HG03442 (cell line): ENCODE measurements at regions not wholly inside any gene's neighbourhood (a gene's known extent, or its start where the extent isn't known, plus 50 kb on each side); places are given as distances from the start of the nearest gene placed in this dataset.
"Not testable (repeated sequence)": the region's sequence is repeated elsewhere in the genome, so short reads cannot be mapped to it uniquely, and the experiment has no call there.

Experiments
- ATAC-seq: cut with Tn5 transposase; IDR thresholded peaks from one replicate; pipeline ENCODE4 v1.9.1; 2021; ENCODE audit warnings: mild to moderate bottlenecking, moderate library complexity; ENCODE audit not compliant: unreplicated experiment

DNA sequence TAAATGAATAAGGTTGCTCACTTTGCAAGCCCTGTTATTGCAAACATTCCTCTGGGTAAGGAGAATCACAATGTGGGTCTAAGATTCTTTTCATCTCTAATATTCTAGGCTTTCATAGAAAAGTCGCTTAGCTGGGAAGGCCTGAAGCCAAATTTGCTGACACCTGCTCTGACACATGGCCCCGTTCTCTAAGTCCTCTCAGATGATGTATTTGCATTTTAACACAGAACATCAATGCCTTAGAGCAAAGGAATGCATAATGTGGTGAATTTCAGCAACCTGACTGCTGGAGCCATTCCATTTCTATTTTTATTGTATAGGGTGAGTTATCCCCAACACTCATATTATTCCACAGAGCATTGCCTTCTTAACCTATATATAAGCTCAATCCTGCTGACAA, 682.1 kb upstream of the NRP1 start:
- ATAC-seq, result no peak

DNA sequence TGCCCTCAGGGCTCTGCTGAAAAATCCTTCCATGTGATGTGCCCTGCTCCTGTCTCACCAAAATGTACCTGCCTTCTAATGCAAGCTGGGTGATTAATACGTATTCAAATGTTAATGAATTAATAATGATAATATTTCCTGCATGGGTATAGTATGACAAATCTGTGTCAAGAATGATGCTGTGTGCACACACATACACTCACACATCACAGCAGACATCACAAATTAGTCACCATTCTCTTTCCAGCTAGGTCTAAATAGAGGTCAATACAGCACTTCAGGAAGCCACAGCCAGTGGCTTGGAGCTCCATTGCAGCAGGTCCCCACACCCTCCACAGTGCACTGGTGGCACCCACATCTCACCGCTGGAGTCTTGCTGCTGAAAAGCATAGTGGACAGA, 681.2 kb upstream of the NRP1 start:
- no peak for ATAC-seq

DNA sequence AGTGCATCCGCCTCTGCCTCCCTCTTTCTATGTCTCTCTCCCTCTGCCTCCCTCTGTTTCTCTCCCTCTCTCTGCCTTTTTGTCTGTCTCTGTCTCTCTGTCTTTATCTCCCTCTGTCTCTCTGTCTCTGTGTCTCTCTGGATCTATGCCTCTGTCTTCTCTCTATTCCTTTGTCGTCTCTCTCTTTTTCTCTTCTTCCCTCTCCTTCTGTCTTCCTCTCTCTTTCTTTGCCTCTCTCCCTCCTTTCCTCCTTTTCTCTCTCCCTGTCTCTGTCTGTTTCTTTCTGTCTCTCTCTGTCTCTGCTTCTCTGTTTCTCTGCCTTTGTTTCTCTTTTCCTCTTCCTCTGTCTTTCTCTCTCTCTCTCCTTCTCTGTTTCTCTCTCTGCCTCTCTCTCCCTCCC, 678.8 kb upstream of the NRP1 start:
- ATAC-seq, result no peak

DNA sequence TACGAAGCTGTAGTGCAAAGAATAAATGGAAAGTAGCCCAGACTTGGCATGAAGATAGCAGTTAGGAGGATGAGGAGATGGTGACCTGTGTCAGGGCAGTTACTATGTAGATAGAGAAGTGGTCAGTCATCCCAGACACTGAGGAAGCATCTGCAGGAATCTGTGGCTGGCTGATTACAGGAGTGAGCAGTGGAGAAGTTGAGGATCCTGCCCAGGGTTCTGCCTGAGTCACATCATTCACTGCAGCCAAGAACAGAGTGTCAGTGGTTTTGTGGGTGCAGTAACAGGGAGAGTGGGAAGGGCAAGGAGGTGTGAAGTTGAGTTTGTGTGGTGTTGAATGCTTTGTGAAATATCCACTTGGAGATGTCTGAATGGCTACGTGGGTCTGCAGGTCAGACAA, 676.4 kb upstream of the NRP1 start:
- no peak for ATAC-seq

DNA sequence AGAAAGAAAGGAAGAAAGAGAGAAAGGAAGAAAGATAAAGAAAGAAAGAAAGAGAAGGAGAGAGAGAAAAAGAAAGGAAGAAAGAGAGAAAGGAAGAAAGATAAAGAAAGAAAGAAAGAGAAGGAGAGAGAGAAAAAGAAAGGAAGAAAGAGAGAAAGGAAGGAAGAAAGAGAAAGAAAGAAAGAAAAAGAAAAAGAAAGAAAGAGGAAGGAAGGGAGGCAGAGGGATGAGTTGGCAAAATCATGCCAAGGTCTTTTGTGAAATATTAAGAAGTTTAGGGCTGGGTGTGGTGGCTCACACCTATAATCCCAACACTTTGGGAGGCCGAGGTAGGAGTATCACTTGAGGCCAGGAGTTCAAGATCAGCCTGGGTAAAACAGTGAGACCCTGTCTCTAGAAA, 675.8 kb upstream of the NRP1 start:
- ATAC-seq, result not testable (repeated sequence)

DNA sequence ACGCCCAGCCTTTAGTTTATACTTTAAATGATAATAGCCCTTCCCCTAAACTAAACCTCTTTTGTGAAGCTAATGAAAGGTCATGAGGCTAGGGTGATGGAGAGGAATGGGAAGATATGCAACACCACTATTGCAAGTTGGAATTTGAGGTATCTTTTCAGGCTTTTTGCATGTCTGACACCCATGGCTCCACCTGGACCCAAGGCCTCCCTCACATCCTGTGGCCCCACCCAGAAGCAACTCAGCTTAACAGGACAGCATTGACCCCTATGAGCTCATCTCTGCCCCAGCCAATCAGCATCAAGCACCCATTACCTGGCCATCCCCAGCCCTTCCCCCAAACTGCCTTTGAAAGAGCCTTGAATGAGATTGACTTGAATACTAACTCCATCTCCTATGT, 674.2 kb upstream of the NRP1 start:
- no peak for ATAC-seq

DNA sequence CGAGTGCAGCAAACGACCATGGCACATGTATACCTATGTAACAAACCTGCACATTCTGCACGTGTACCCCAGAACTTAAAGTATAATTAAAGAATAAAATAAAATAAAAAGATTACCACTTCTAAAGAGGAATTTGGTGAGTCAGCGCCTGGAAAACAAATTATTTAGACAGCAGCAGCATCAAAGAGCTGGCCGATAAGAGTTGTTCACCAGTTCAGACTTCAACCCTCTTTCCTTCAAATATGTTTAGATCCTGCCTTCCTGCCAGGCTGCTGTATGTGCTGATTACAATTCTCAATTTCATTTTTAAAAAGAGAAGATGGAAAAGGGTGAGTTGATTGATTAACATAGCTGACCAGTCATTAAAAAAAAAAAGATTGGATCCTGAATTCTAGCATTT, 672.0 kb upstream of the NRP1 start:
- no peak for ATAC-seq

DNA sequence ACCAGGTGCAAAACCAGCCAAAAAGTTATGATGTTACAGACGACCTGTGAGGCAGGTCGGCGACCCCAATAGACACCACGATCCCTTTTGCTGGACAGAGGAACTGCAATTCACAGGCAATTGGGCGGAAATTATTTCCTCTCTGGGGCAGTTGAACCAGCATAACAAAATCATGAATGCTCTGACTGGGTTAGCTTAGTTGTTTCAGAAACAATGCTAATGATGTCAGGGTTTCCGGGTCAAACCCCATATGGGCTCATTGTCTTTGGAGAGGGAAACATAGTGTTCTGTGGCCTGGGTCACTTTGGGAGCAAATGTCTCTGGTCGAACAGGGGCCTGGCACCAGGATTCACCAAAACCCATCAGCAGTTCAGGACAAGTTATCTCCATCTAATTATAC, 669.1 kb upstream of the NRP1 start:
- ATAC-seq, result no peak

DNA sequence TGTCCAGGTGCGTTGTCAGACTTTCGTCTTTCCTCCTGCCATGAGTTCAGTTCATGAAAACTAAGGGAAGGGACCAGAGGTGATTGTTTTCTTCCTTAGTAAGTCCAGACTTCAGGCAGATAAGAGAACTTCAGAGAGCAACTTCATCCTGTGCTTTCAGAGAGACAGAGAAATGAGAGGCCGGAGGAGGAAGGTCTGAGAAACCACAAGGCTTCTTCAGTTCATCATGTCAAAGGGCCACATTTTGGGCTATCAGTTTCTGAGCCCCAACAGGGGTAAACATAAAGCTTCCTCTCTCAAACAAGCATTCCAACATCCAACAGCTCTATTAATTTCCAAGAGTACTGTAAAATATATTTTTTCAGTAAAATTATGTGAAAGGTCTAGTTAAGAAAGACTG, 668.4 kb upstream of the NRP1 start:
- ATAC-seq, result no peak

DNA sequence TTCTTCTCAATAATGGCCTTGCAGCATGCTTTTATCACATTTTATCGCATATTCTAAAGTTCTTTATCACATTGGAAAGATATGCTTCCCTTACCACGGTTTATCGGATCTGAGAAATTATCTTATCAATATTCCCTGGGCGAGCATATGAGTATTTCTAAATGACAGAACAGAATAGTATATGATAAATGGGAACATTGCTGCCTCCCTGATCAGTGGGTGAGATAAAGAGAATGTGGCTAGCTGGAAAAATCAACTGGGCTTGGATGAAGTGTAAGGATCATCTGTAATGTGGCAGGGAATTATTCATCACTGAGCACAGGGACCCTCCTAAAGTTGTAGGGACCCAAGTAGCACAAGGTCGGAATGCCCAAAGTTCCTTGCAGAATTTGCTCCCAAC, 667.4 kb upstream of the NRP1 start:
- no peak for ATAC-seq

DNA sequence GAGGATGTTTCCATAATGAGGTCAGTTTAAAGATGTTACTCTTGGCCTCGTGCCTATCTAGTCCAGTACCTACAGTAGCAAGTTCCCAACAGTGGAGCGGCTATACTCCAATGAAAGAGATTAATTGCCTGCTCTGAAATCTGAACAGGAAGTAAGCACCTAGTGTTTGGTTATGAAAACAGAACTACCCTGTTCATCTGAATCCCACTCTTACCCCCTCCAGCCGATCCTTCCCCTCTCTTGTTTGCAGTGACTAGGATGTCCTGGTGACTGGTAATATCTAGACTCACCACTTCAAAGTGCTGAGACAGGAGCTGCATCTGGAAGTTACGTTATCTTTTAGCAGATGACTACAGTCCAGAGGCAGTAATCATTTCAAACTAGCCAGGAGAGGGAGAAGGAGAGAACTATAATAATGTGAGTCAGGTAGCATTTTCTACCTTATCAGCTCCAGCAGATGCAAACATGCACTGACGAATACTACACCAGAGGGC, 666.7 kb upstream of the NRP1 start:
- no peak for ATAC-seq

DNA sequence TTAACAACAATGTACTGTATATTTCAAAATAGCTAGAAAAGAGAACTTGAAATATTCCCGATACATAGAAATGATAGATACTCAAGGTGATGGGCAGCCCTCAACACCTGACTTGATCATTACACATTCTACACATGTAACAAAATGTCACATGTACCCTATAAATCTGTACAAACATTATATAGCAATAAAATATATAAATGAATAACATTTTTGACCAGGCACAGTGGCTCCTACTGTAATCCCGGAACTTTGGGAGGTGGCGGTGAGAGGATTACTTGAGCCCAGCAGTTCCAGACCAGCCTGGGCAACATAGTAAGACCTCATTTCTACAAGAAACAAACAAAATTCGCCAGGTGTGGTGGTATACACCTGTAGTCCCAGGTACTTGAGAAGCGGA, 659.5 kb upstream of the NRP1 start:
- ATAC-seq, result no peak

DNA sequence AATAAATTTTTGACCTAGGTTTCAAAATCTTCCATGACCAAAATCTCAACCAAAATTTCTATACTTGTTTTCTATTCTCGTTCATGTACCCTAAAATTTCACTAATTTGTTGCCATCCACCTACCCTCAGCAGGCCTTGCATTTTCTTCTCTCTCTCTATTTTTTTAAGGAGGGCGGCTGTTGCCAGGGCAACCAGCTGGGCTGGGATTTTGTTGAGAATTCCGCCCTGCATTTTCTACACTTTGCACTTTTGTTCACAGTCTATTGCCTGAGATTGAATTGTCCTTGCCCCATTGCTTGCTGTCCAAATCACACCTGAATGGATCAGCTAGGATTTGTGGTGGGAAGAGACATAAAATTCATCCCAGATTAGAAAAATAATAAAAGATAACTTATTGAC, 657.5 kb upstream of the NRP1 start:
- ATAC-seq, result no peak

DNA sequence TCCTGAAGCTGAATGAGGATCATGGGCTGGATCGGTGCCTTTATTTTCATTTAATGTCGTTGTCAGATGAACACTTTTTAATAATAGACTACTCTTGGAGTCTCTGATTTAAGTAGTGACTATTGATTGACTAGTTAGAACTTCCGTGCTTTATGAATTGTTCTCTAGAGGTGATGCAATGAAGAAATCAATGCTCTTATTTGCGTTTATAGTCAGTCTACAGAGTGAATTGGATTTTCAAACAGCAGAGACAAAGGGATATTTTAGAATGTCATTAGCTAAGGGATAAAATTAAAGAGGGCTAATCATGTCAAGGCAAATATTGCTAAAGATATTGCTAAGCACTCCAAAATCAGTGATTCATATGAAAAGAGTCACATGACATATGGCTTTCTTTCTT, 652.0 kb upstream of the NRP1 start:
- no peak for ATAC-seq

DNA sequence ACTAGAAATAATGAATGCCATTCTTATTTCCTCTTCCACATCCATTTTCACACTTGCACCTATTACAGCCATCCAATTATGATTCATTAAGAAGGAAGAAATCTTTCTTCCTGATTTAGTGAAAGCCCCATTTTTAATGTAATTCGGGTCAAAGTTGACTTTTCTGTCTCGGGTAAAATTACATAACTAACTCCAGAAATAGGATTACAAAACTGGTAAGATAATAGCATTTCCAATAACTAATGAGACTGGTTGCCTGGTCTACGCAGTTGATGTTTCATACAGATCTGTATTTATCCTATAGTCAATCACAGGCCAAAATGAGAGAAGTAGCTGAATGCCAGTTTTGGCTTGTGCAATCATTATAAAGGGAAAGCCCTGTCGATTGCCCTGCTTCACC, 651.5 kb upstream of the NRP1 start:
- ATAC-seq, result no peak

DNA sequence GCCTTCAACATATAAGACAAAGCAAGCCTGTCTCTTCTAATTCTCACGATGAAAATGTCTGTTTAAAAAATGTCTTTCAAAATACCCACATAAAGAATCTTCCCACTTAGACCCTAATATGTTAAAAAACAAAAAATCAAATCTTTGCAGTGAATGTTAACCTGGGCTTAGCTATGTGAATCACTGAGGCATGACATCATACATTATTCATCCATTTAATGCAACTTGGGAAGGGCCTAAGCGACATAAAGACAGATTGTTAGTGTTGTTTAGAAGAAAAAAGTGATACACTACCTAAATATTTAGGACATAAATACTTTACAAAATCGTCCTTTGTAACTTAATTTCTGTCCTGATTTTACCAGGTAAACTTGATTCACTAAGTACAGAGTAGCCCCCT, 648.5 kb upstream of the NRP1 start:
- no peak for ATAC-seq

DNA sequence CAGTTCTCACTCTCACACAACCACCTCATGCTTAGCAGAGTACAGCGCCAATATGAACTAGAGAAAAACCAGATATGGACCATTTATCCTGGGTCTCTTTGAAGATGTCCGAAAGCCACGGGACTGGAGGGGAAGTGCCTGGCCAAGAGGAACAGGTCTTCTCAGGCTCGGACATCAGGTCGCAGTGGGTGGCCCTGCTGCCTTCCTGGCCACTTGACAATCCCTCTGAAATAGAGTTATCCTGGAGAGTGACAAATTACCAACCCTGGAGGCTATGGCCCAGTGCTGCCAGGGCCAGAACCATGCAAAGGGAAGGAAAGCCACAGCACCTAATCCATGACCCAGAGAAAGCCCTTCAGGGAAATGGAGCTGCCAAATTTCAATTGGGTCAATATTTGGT, 646.8 kb upstream of the NRP1 start:
- ATAC-seq, result no peak

DNA sequence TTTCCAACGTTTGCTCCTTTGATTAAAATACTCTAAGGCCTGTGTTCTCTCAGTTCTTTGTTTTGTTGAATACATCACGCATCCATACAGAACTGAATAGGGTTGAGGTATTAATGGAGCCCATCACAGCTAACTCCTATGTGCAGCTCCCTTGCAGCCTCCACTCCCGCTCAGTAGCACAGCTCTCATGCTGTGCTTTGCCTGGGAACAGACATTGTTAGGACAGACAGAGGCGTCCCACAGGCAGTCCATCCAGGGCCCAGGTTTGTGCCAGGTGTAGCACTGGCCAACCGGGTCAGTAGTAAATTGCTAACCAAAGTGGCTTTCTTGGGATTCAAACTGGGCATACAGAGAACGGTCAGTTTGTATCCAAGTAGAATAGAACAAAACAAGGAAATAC, 644.7 kb upstream of the NRP1 start:
- no peak for ATAC-seq

DNA sequence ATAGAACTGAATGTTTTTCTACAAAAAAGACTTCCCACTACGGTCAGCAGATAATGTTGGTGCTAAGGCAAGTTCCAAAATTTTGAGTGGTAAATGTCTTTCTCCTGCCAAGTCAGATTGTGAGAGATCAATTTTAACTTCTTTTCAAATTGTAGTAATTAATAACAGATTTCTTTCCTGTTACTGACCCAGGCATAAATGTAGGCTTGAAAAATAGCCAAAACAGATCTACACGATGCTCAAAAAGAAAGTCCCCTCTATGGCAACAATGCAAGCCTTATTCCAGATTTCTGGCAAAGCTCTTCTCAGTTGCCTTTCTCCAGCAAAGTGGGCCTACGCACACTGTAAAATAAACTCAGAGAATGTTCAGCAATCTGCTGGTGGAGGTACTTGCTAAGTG, 641.0 kb upstream of the NRP1 start:
- no peak for ATAC-seq

DNA sequence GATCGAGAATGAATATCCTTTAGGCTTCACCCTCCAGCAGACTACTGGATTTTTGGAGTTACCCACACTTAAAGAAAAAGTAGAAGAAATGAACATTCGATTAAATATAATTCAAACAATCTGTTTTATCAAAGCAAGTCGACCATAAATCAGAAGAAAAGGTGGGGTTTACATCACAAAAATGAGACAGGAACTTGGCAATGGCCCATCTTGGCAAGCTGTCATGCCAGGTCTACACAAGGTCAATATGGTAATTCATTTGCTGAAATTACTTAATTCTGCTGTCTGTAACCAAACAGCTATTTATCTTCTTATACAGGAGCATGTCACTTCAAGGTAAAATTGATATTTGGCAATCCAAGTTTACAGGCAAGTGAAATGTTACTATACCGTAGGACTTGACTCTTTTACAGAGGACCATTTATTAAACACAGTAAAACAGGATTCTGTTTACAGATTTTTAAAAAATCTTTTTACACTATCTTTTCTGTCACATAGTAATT, 640.6 kb upstream of the NRP1 start:
- no peak for ATAC-seq

DNA sequence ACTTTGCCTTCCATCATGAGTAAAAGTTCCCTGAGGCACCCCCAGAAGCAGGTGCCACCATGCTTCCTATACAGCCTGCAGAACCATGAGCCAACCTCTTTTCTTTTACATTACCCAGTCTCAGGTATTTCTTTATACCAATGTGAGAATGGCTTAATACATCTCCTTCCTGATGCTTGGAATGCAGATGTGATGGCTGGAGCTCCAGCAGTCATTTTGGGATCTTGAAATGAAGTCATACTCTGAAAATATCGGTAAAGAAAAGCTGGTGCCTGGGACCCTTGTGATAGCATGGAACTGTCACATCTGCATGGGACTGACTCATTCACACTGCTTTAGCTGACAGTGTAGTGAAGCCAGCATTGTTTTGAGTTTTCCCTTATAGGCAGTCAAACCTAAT, 634.5 kb upstream of the NRP1 start:
- no peak for ATAC-seq

DNA sequence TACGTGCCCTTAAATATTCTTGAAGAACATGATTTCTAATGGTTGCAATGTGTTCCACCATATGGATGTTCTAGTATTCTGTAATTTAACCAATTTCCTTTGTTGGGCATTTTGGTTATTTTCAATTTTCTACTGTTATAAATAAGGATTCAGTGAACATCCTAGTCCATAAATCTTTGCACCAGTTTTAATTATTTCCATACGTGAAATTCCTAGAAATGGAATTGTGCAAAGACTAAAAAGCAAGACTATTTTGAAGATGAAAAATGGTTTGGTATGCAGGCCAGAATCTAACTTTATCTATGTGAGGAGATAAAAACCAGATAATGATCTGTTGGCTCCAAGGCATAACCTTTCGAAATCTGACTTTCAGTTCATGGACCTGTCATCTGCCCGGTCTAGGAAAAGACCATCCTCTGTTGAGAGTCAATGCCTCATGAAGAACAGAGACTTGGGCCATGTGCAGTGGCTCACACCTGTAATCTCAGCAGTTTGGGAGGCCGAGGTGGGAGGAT, 633.2 kb upstream of the NRP1 start:
- no peak for ATAC-seq

DNA sequence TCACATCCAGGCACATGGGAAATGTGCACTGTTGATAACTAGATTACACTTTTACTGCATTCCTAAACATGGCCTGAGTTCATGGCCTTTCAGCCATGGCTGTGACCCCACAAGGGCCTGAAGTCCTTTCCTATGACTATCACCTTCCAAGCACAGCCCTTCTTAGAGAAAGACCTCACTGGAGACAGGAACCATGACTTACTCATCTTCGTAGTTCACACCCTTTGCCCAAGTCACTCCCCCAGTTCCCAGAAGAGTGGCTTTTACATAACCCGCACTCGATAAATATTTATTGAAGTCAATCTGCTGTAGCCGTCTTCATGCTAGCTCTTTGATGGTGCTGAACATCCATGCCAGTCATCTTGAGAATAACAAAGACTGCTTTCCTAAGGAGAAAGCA, 632.5 kb upstream of the NRP1 start:
- ATAC-seq, result no peak
